ENCODE measurements at regions not wholly inside any gene's neighbourhood (a gene's known extent, or its start where the extent isn't known, plus 50 kb on each side); places are given as distances from the start of the nearest gene placed in this dataset.

GRCh38 chr7:127530148-127530547, 55.2 kb downstream of the GCC1 start:
- H3K79me1 ChIP-seq (ENCODE audit: low read depth, low read length), result no peaks in the 10 kb centered on the region
- no peak overlapping the region for H2AK5ac ChIP-seq (ENCODE audit: low read depth, low read length)
- H3K18ac ChIP-seq (ENCODE audit: extremely low read depth, low read length), result no peak overlapping the region
- no peak overlapping the region for H3K4ac ChIP-seq (replicated peaks; ENCODE audit: insufficient read length, low read depth, low read length)
- no peak overlapping the region for H3K56ac ChIP-seq (replicated peaks; ENCODE audit: insufficient read length, low read depth, low read length)
- H2BK120ac ChIP-seq (replicated peaks; ENCODE audit: low read depth, low read length), result no peak overlapping the region
- H2BK20ac ChIP-seq (ENCODE audit: low read length), result no peak overlapping the region
- peaks cover 0 to 4% (median 0%) of the 10 kb centered on the region in 4 experiments; a peak in 2 of 7 replicates for H3K4me1 ChIP-seq (replicated peaks in 1 of 4; ENCODE audit: control insufficient read depth in 3 of 4, insufficient read depth in 4 of 4, low read length in 3 of 4)
- 95% methylated on average over 1 of the region's 1 CpG; no CpG with 5 or more reads in 1 of the 2 experiments for whole genome bisulfite sequencing, 2 experiments (ENCODE audit: extremely low coverage in 1 of 2, insufficient coverage in 1 of 2, insufficient read length in 1 of 2, insufficient replicate concordance in 2 of 2, low coverage in 1 of 2, low lambda C conversion rate in 2 of 2, missing lambda C conversion rate in 1 of 2)
- TF ChIP-seq CHD1 (IDR thresholded peaks at IDR 0.05; ENCODE audit: low read depth, low read length) (no peak), TAF7 (optimal IDR thresholded peaks at IDR 0.05; ENCODE audit: borderline replicate concordance, low read depth, low read length) (no peak), FOSL1 (IDR thresholded peaks at IDR 0.05; ENCODE audit: insufficient read depth, low read depth, low read length) (no peak), SRF (IDR thresholded peaks at IDR 0.05; ENCODE audit: low read depth, low read length) (no peak), NRF1 (IDR thresholded peaks at IDR 0.05; ENCODE audit: low read depth, low read length) (no peak), POLR2AphosphoS5 (IDR thresholded peaks at IDR 0.05; ENCODE audit: low read depth, low read length) (no peak), SP1 (IDR thresholded peaks at IDR 0.05; ENCODE audit: low read depth, low read length) (no peak), NANOG (IDR thresholded peaks at IDR 0.05; ENCODE audit: insufficient read depth, low read depth, low read length, poor library complexity, severe bottlenecking) (no peak), EZH2 (IDR thresholded peaks at IDR 0.05; ENCODE audit: low read depth, low read length, severe bottlenecking) (no peak)
- H3K27me3 ChIP-seq (replicated peaks in 1 of 4; ENCODE audit: control insufficient read depth in 3 of 4, extremely low read depth in 1 of 4, insufficient read depth in 3 of 4, low read length in 3 of 4), result peaks cover 3 to 16% (median 11%) of the 10 kb centered on the region in 4 experiments; a peak in 4 of 7 replicates
- H3K27ac ChIP-seq (ENCODE audit: low read depth, low read length), result no peak overlapping the region
- H3K14ac ChIP-seq (ENCODE audit: insufficient read length), result no peak overlapping the region
- POLR2A ChIA-PET (ENCODE audit: partially characterized antibody), result no interaction called here
- H2BK5ac ChIP-seq (ENCODE audit: low read depth, low read length), result no peak overlapping the region
- H4K20me1 ChIP-seq (replicated peaks in 1 of 2; ENCODE audit: control insufficient read depth in 1 of 2, insufficient read depth in 2 of 2, low read length in 2 of 2), result no peaks in the 10 kb centered on the region
- CTCF ChIA-PET (ENCODE audit: partially characterized antibody), result interaction anchor here (0.6 kb wide), 1 partner anchor 26 kb away, joined by 3 read pairs; no protein-coding TSS in a partner anchor
- no peak overlapping the region for H3K23ac ChIP-seq (ENCODE audit: insufficient read length)
- H3K4me2 ChIP-seq (ENCODE audit: insufficient read depth in 1 of 2, low read depth in 2 of 2, low read length in 2 of 2), result no peak overlapping the region
- H3K9ac ChIP-seq (replicated peaks in 1 of 4; ENCODE audit: extremely low read depth in 1 of 4, low read depth in 3 of 4, low read length in 3 of 4), result no peak overlapping the region
- peaks cover 2% of the 10 kb centered on the region; the same call in 1 of the 2 replicates for H3K23me2 ChIP-seq (ENCODE audit: low read depth, low read length)
- H4K8ac ChIP-seq (ENCODE audit: extremely low read depth, insufficient read depth, low read length), result no peak overlapping the region
- no peak overlapping the region for H4K5ac ChIP-seq (ENCODE audit: insufficient read length, low read depth, low read length)
- H2BK15ac ChIP-seq (ENCODE audit: low read length), result no peak overlapping the region
- no peak overlapping the region for H2BK12ac ChIP-seq (ENCODE audit: low read depth, low read length)
- no peak for DNase-seq (ENCODE audit: low read depth in 1 of 2, low spot score in 2 of 2)
- no peaks in the 10 kb centered on the region for H3K79me2 ChIP-seq (ENCODE audit: control insufficient read depth in 1 of 2, insufficient read depth in 2 of 2, low read length in 2 of 2)
- no peaks in the 10 kb centered on the region for H3K9me3 ChIP-seq (ENCODE audit: insufficient read depth in 2 of 2, low read depth in 1 of 2, low read length in 1 of 2)
- no peaks in the 10 kb centered on the region for H3K36me3 ChIP-seq (ENCODE audit: control insufficient read depth in 2 of 4, insufficient read depth in 4 of 4, low read length in 3 of 4)
- no peak for FAIRE-seq
- no peak overlapping the region for H2AFZ ChIP-seq (ENCODE audit: low read length)
- H4K91ac ChIP-seq (replicated peaks; ENCODE audit: insufficient read length, low read length), result no peak overlapping the region
- H3K4me3 ChIP-seq (ENCODE audit: extremely low read depth in 1 of 4, insufficient read depth in 2 of 4, low read depth in 3 of 4, low read length in 4 of 4), result no peak overlapping the region
